NCI-H1105 treated with DMSO at 0.1 percent for 48 hours (cell line): ENCODE measurements at regions not wholly inside any gene's neighbourhood (a gene's known extent, or its start where the extent isn't known, plus 50 kb on each side); places are given as distances from the start of the nearest gene placed in this dataset.
"Not testable (repeated sequence)": the region's sequence is repeated elsewhere in the genome, so short reads cannot be mapped to it uniquely, and the experiment has no call there.

Experiments
- DNase-seq: peaks from one replicate; lab custom pipeline; 2025; lab: John Stamatoyannopoulos, UW

DNA sequence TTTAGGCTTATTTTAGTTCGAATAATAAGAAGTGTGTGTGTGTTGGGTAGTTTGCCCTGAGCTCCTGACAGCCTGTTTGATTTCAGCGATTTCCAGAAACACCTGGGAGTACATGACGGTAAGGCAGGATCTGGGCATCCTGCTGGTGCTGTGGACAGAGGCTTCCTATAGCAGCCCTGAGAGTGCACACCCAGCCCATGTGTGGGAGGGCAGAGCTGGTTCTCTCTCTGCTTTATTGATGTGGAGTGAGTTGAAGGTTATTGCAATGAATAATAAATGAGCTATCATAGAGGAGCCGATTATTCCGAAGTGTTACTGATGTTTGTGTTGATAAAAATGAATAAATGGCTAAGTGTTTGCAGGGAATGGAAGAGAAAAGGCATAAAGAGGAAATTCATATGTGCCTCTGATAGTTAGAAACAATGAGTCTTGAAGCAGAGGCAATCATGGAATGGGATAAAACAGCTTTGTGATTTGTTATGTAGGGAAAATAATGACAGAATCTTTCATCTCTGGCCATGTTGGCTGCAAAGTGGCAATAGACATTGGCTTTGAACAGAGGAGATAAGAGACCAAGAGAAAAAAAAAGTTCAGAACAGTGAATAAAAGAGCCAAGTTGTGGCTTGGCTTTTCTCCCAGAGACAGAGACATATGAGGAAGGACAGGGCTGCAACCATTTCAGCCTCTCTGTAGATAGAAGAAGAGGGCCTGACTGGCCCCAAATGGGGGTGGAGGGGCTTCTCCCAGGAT lies 166.2 kb upstream of the CHD6 start:
- no peak for DNase-seq

DNA sequence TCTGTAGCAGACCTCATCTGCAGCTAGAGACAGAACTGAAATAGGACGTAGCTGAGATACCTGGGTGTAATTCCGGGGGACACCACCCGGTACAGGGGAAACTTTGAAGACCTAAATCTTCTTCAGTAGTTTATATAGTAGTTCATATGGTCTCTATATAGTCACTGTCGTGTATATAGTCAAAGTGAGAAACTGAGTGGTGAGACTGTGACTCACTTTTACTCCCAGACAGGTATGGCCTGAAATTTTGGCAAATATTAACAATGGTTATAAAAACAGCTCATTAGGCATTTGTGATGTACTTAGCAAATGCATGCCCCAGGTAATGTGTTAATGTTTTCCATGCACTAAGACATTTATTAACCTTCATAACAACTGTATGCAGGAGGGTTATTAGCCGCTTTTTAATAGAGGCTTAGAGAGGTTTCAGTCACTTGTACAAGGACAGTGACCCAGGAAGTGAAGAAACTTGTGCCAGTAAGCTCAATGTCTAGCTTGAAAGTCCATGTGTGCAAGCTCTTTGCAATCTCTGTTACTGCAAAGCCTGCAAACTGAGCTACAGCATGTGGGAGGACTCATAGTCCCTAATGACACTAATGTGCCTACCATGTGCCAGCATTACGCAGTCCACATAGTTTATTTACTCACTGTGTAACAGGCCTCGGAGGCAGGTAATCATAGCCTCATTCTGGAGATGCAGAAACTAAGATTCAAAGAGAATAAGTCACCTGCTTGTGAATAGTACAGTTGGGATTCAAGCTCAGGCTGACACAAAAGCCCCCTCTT lies 165.4 kb upstream of the CHD6 start:
- DNase-seq, result no peak

DNA sequence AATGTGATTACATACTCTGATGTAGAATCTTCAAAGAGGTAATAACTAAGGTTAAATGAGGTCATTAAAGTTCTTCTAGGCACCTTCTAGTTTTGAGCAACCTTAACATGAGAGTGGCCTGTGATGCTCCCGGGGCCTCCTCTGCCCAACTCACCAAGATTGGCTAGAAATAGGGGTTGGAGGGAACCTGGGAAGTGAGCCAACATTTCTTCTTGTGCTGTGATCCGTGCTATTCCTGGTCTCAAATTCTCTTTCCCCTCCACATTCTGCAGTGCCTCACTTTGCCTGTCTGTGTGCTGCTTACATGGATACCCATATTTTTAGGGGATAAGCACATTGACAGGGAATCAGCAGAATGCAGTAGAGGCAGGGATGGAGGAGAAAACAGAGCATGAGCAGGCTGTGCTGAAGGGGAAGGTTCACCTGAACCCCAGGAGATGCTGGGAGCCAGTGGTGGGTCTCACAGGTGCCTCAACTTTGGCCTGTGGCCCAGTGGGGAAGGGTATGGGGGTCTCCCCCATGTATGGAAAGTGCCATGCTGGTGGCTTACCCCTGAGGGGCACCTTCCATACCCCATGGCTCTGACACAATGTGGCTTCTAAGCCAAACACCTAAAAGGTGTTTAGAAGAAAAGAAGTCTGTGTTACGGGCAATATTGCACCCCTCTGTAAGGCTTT lies 164.7 kb upstream of the CHD6 start:
- DNase-seq, result no peak

DNA sequence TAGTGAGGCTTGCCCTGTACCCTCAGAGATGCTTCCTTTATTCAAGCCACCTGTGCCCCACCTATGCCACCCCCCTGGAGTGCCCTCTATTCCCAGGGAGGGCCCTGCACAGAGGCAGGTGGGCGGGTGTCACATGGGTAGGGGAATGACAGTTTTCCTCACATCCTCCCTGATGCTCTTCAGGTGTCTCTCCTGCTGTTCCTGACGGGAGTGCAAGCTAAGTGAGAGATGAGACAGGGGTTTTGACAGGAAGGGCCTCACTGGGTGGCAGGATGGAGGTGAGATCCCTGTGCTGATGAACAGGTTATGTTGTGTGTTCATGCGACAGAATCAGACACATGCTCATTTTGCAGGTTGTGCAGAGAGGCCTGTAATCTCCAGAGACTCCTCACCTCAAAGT lies 164.1 kb upstream of the CHD6 start:
- DNase-seq, result no peak

DNA sequence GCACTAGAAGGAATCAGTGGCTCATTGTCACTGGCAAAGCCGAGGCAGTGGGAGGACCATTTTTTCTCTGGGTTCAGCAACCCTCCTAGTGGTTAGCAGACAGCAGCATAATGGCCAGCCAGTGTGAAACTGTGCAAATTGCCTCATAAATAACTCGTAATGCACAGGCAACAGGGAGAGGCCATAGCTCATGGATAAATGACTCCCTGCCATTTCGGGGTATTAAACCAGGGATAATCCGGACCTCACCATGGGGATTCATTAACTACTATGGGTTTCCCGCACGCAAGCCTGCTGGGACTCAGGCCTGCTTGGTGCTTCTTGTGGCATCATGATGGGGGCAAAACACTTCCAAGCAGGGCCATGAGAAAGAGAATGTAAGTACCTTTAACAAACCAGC lies 158.2 kb upstream of the CHD6 start:
- DNase-seq, result no peak

DNA sequence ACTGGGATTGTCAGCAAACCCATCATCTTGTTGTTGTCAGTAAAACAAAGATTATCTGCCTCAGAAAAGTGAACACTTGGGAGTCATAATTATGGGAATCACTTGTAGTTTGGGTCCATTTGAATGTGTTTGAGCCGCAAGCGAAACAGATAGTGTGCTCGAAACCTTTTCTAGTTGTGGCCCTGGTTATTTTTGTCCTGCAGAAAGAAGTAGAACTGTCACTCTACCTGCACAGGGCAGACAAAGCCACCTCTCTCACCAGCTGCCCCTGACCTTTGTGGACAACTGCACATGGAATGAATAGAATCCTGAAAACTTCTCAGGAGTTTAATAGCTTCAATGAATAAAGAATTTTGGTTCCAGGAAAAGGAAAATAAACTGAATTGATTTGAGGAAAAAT lies 156.1 kb upstream of the CHD6 start:
- DNase-seq, result no peak

DNA sequence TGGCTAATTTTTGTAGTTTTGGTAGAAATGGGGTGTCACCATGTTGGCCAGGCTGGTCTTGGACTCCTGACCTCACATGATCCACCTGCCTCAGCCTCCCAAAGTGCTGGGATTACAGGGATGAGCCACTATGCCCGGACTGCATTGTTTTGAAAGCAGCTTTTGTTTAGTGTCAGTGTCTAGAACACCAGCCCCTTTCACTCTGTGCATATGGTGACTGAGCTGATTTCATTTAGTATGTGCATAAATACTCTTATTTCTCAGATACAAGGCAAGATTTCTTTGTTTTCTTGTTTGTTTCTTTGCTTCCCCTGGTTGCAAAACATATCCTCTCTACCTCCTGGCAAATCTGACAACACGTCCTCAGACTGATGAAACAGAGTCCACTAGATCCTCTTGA lies 152.8 kb upstream of the CHD6 start:
- DNase-seq, result no peak

DNA sequence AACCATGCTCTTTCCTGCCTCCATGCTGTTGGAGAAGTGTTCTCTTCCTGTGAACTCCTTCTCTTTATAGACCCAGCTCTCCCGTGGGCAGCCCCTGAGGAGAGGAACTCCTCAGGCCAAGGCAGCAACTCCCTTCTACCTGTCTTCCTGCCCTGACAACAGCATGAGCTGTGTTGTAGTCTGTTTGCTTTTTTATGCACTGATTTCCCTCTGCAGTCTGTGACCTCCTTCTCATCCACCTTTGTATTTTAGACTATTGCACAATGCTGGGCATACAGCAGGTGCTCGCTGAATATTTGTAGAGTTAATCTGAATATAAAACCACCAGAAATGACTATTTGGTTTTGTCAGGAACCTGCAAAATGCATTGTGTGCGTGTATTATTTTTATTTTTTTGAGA lies 152.2 kb upstream of the CHD6 start:
- no peak for DNase-seq

DNA sequence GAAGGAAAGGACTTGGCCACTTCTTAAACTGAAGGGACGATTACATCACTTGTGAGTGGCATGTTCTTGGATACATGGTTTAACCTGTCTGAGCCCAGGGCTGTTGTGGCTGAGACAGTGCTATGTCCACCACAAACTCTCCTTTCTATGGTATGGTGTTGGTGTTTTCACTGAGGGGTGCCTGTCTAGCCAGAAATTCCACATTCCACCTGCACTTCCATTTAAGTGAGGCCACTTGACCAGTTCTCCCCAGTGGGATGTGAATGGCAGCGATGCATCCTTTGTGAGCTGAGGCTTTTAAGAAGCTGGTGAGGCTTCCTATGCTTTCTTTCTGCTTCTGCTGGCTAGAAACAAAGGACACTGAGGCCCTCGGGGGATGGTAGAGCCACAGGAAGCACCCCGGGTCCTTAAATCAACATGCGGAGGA lies 151.4 kb upstream of the CHD6 start:
- DNase-seq, result no peak

DNA sequence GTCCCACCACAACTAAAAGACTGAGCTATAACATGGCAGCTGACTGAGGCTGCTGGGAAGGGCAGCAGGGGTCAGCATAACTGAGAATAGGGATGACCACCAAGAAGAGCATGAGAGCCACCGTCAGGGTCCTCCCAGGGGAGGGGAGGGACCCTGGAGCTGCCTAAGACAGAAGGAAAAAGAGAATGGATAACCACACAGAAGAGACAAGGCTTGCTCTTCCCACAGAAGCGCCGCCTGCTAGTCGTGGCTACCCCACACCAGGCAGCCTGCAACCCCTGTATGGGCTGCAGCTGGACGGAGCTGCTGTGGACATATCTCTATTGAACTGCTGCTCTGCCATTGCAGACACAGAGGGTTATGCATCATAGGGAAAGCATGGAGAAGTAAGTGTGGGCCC lies 132.0 kb upstream of the CHD6 start:
- no peak for DNase-seq

DNA sequence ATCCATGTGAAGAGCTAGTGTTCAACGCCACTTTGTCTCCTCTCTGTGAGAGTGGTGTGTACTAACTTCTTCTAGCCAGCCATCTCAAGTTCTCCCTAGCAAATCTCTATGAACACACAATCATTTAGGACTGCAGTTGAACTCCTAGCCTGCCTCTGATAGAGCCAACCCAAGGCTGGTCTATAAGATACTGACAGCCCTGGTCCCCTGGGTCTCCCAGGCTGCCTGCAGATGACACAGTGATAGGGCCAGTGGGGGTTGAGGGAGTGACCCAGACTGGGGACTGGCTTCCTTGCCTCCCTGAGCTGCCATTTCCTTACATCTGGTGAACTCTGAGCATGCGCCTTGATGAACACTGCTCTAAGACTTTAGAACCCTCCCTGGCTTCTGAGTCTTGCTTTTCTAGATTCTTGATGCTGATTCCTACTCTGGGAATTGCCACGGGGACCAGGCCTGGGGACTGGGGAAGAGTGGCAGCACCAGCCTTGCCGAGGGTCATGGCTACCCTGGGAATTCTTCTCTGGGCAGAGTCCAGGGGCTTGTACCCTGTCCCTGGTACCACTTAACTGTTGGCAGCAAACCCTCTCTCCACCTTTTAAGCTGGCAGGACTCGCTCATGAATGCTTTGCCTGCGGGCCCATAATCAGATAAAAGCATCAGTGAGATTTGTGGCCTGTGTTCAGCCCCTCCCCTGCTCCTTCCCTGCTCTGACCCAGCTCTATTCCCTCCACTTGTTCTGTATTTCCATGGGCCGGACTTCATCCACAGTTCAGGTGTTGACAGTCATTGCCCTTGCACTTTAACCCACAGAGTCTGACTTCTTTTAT lies 130.8 kb upstream of the CHD6 start:
- DNase-seq, result no peak

DNA sequence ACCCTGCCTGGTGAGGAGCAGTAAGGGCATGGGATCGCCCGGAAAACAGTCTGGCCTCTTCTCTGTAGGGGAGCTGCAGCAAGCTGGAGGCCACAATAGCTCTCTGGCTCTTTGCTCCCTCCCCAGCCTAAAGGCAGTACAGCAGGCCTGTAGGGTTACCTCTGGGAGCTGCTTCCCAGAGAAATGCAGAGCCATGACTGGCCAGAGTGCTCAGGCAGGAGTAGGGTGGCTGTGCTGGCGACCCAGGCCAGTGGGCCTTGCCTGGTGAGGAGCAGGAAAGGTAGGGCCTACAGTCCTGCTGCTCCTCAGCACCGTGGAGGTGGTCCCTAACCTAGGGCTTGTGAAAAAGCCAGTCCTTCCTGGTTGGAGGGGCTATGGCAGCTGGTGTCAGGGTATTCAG lies 129.9 kb upstream of the CHD6 start:
- DNase-seq, result no peak

DNA sequence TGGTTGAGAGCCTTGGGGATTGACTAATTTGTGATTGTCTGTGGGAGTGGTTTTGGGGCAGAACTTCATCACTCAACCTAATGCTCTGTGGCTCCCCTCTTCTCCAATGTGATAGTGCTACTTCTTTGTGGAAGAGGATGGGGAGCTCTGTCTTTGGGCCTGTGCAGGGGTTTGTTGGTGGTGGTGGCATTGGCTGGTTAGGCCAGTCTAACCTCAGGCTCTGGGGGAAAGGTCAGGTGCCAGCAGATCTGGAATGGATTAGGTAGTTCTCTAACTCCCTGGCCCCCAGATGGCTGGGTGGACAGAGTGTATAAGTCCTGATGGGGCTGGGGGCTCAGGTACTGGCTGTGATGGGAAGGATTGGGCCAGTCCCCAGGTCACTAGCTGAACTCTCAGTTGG lies 129.0 kb upstream of the CHD6 start:
- DNase-seq, result no peak

DNA sequence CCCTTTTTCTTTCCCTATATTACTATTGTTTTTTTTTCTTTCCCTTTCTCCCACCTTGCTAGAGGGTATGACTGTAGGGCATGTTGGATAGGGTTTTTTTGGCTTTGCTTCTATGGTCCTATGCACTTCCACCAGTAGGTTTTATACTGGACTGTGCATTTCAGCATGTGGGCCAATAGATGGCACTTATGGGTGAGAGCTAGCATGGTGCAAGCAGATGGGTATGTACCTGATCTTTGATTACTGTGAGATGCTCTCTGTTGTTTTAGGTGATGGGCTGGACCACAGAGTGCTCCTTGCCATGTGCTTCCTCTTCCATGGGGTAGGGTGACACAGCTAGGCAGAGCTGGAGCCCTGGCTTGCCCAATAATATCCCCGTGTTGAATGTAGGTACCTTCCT lies 128.5 kb upstream of the CHD6 start:
- no peak for DNase-seq

DNA sequence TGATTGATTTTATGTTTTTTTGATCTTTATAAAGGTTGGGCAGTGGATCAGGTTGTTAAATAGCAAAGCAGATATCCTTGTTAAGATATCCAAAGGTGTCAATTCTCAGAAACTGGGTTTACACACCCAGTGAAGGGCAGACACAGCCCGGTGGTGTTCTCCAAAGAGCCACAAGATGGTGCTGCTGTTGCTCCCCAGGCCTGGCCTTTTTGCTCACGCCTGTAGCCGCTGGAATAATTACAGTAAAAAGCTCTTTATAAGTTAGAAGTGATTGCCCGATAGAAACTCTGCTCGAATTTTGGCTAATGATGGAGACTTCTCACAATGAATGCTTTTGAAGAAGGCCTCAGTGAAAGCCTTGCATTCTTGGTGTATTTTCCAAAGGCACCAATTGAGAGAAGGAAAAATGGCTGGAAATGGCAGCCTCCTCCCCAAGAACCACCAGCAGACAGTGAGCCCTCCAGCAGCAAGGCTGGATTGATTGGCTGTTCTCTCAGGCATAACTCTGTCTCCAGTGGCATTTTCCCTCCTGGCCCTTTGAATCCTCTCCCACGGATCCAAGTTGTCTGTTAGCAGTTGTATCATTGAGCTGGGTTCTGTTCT lies 120.5 kb upstream of the CHD6 start:
- peak; percentile 71 for DNase-seq

DNA sequence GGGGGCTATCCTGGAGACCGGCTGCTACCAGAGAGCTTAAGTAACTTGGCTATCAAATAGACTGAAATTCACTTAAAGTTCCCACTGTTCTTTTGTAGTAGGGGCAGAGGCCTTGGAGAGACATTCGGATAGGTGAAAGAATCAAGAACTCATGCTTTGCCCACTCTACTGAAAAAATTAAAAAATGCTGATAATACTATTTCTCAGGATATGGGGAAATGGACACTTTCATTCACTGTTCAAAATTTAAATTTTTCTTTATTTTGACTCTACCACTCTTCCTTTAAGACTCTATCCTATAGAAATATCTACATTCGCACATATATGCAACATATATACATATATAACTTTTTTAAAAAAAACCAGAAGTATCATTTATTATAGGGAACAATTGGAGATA lies 117.8 kb upstream of the CHD6 start:
- DNase-seq, result no peak

DNA sequence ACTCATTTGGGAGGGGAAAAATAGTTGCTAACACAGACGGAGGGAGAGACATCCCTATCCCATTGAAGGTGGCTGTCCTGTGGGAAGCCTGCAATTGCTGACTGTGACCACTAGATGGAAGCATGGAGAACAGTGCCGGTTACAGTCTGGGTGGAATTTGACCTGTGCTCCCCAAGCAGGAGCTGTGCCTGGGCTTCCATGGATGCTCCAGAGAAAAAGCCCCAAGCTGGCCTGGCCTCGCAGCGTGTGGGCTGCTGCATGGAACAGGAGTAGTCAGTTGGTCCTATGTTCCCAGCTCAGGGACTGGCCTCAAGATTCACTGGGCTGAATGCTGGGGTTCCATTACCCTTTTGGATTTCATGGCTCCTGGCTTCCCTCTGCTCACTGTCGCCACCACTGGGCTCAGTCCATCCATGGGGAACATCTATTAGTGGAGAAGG lies 116.3 kb upstream of the CHD6 start:
- DNase-seq, result peak; percentile 38

DNA sequence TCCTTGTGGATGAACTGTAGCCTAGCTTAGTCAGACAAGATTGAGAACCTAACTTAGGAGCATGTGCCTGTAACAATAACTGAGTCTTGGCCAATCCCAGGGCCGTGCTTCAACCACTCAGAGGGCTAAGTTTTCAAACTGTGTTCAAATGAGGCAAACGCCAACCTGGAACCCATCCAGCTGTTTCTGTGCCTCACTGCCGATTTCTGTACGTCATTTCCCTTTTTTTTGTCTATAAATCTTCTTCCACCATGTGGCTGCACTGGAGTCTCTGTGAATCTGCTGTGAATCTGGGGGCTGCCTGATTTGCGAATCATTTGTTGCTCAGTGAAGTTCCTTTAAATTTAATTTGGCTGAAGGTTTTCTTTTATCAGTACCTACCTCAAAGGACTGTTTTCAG lies 115.0 kb upstream of the CHD6 start:
- no peak for DNase-seq

DNA sequence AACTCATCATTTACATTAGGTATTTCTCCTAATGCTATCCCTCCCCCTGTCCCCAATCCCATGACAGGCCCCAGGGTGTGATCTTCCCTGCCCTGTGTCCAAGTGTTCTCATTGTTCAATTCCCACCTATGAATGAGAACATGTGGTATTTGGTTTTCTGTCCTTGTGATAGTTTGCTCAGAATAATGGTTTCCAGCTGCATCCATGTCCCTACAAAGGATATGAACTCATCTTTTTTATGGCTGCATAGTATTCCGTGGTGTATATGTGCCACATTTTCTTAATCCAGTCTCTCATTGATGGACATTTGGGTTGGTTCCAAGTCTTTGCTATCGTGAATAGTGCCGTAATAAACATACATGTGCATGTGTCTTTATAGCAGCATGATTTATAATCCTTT lies 113.0 kb upstream of the CHD6 start:
- not testable (repeated sequence) for DNase-seq

DNA sequence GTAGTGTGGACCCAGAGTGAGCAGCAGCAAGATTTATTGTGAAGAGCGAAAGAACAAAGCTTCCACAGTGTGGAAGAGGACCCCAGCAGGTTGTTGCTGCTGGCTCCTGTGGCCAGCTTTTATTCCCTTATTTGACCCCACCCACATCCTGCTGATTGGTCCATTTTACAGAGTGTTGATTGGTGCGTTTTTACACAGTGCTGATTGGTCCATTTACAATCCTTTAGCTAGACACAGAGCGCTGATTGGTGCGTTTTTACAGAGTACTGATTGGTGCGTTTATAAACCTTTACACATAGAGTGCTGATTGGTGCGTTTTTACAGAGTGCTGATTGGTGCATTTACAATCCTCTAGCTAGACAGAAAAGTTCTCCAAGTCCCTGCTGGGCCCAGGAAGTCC lies 109.5 kb upstream of the CHD6 start:
- not testable (repeated sequence) for DNase-seq

DNA sequence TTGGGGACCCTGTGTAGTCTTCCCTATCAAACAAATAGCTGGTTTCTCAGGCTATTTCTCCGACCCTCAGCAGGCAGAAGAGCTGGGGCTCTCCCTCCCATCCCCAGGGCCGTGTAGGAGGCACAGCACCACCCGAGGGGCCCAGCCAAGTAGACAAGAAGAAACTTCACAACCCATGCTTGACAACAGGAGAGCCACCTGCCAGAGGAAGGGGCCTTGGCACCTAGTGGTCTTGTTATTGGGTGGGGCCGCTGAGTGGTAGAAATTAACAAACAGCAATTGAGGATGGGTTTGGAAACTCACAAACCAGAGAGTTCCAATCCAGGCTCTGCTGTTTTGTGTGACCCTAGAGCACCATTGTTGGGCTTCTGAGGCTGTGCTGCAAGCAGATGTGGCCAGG lies 108.5 kb upstream of the CHD6 start:
- no peak for DNase-seq

DNA sequence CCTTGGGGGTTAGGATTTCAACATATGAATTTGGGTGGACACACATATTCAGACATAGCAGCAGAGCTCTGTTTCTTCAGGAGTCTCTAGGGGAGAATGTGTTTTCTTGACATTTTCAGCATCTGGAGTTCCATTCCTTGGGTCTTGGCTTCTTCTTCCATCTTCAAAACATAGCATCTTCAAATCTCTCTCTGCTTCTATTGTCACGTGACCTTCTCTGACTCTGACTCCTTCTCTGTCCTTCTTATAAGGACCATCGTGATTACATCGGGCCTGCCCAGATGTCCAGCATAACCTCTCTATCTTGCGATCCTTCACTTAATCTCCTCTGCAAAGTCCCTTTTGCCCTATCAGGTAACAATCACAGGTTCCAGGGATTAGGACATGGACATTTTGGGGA lies 101.0 kb upstream of the CHD6 start:
- DNase-seq, result no peak
